ENCODE measurements at regions not wholly inside any gene's neighbourhood (a gene's known extent, or its start where the extent isn't known, plus 50 kb on each side); places are given as distances from the start of the nearest gene placed in this dataset.

DNA sequence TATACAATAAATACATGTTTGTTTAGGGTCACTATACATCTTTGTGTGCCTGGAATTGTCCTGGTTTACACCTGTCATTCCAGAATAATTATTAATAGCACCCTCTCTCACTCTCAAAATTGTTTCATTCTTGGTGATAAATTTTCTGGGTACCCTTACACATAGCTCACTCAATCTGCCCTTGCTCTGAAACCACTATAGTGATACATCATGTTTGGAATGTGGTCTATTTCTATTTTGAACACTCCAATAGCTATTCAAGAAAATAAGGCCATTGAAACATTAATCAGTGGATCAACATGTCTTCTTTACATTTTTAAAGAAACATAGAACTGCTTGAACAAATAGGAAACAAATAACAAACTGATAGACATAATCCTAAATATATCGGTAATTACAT lies 158.7 kb downstream of the ARRDC3 start:
- Histone ChIP-seq H3K9me3 (peaks cover 0 to 6% (median 0%) of the 10 kb centered on the region in 12 donors), H3K27me3 (no peaks in the 10 kb centered on the region), H3K27ac (no peak overlapping the region), H3K4me3 (no peak overlapping the region), H3K4me1 (peaks cover 0 to 15% (median 0%) of the 10 kb centered on the region in 12 donors), H3K36me3 (no peaks in the 10 kb centered on the region)
- no peak for DNase-seq
- no peak for ATAC-seq
- no peak for TF ChIP-seq POLR2A (IDR thresholded peaks at IDR 0.05)
- TF ChIP-seq, protein P1, sequence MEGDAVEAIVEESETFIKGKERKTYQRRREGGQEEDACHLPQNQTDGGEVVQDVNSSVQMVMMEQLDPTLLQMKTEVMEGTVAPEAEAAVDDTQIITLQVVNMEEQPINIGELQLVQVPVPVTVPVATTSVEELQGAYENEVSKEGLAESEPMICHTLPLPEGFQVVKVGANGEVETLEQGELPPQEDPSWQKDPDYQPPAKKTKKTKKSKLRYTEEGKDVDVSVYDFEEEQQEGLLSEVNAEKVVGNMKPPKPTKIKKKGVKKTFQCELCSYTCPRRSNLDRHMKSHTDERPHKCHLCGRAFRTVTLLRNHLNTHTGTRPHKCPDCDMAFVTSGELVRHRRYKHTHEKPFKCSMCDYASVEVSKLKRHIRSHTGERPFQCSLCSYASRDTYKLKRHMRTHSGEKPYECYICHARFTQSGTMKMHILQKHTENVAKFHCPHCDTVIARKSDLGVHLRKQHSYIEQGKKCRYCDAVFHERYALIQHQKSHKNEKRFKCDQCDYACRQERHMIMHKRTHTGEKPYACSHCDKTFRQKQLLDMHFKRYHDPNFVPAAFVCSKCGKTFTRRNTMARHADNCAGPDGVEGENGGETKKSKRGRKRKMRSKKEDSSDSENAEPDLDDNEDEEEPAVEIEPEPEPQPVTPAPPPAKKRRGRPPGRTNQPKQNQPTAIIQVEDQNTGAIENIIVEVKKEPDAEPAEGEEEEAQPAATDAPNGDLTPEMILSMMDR (IDR thresholded peaks at IDR 0.05): no peak
- intact Hi-C loops (cut with DNase I): loop anchor here in 7 of 10 donors (2.0 to 10.0 kb wide), 6 partner anchors 112 to 360 kb away; partner anchors contain the start of gene ARRDC3 (in 1 of the 7)
- 92 to 99% (median 98%) methylated on average over 1 of the region's 1 CpG for WGBS, 4 donors

DNA sequence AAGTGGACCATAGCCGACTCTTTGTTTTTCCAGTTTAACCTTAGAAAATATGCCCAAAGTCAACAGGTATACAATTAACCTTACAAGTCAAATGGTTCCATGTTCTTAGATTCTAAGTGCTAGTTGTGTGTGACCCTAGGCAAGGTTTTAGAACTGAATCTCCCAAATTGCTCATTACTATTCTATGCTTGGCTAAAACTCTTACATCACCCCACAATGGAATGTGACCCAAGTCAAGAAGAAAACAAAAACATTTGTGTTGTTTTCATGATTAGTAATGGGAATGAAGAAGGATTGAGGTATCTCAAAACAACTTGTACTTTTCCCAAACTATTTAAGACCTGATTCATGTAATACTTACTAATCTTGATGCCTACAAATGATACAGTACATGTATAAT lies 159.2 kb downstream of the ARRDC3 start:
- H3K27me3 ChIP-seq: no peaks in the 10 kb centered on the region
- WGBS, 4 donors: 88 to 98% (median 93%) methylated on average over 1 of the region's 1 CpG
- peaks cover 0 to 19% (median 0%) of the 10 kb centered on the region in 12 donors for H3K4me1 ChIP-seq
- DNase-seq (no peak), ATAC-seq (no peak)
- no peak overlapping the region for H3K4me3 ChIP-seq
- H3K36me3 ChIP-seq: no peaks in the 10 kb centered on the region
- H3K9me3 ChIP-seq: peaks cover 0 to under 1% (median 0%) of the 10 kb centered on the region in 12 donors
- TF ChIP-seq, protein P1 (IDR thresholded peaks at IDR 0.05): no peak
- TF ChIP-seq POLR2A (IDR thresholded peaks at IDR 0.05): no peak
- intact Hi-C loops (cut with DNase I): loop anchor here in 7 of 10 donors (2.0 to 10.0 kb wide), 6 partner anchors 112 to 359 kb away; partner anchors contain the start of gene ARRDC3 (in 1 of the 7)
- no peak overlapping the region for H3K27ac ChIP-seq

DNA sequence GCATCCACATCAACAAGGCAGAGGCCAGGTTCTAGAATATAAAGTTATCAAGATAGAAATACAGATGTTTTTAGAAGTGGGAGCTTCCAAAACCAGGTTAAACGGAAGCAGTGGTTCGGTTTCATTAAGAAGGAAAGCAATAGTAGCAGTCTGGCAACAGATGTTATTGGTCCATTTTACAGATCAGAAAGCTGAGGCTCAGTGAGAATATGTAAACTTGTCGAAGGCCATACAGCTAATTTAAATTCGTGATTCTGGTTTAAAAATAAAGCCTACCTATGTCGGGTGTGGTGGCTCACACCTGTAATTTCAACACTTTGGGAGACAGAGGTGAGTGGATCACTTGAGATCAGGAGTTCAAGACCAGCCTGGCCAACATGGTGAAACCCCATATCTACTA lies 160.6 kb downstream of the ARRDC3 start:
- H3K27ac ChIP-seq: no peak overlapping the region
- intact Hi-C loops (cut with DNase I): loop anchor here in 7 of 10 donors (5.0 to 10.0 kb wide), 5 partner anchors 110 to 358 kb away; partner anchors contain the start of gene ARRDC3 (in 1 of the 7)
- TF ChIP-seq POLR2A (IDR thresholded peaks at IDR 0.05): no peak
- TF ChIP-seq, protein P1 (IDR thresholded peaks at IDR 0.05): no peak
- no peaks in the 10 kb centered on the region for H3K27me3 ChIP-seq
- H3K4me3 ChIP-seq: no peak overlapping the region
- no peak for ATAC-seq
- no peaks in the 10 kb centered on the region for H3K9me3 ChIP-seq
- no peak for DNase-seq
- H3K4me1 ChIP-seq: peaks cover 0 to 16% (median 0%) of the 10 kb centered on the region in 12 donors
- H3K36me3 ChIP-seq: no peaks in the 10 kb centered on the region
- 93 to 97% (median 96%) methylated on average over 5 of the region's 5 CpGs for WGBS, 4 donors

DNA sequence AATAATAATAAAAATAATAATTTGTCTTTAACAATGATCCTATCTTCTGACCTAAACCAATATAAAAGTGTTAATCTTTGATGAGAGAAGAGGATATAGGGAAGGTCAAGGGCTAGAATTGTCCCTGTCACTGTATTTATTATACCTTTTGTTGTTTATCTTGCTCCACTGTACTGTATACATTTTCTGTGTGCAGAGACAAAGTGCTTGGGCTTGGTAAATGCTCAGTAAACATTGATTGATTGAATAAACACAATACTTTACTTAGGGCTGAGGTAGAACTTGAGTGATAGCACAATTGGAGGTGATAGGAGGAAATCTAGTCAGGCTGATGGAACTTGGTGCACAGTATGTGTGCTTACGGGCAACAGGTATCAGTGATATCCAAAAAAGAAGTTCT lies 161.2 kb downstream of the ARRDC3 start:
- Histone ChIP-seq H3K4me1 (peaks cover 0 to 16% (median 0%) of the 10 kb centered on the region in 12 donors), H3K9me3 (no peaks in the 10 kb centered on the region), H3K27me3 (no peaks in the 10 kb centered on the region), H3K36me3 (no peaks in the 10 kb centered on the region), H3K27ac (no peak overlapping the region), H3K4me3 (no peak overlapping the region)
- 94 to 100% (median 97%) methylated on average over 1 of the region's 1 CpG for WGBS, 4 donors
- TF ChIP-seq, protein P1 (IDR thresholded peaks at IDR 0.05): no peak
- TF ChIP-seq POLR2A (IDR thresholded peaks at IDR 0.05): no peak
- ATAC-seq (no peak), DNase-seq (no peak)
- intact Hi-C loops (cut with DNase I): loop anchor here in 7 of 10 donors (5.0 to 10.0 kb wide), 5 partner anchors 110 to 357 kb away; partner anchors contain the start of gene ARRDC3 (in 1 of the 7)

Measured in heart left ventricle (tissue), 16 donors.